Gastroesophageal sphincter (tissue), 3 donors: ENCODE measurements at regions not wholly inside any gene's neighbourhood (a gene's known extent, or its start where the extent isn't known, plus 50 kb on each side); places are given as distances from the start of the nearest gene placed in this dataset.

ENCODE experiments used
- POLR2A ChIP-seq, 2 donors: fragments of 450-650 bp; IDR thresholded peaks; one replicate each; pipeline ENCODE4 v1.6.1; 2017; ENCODE audit warnings: antibody characterized with exemption in 2 of 2, mild to moderate bottlenecking in 2 of 2, moderate library complexity in 1 of 2
- POLR2AphosphoS5 ChIP-seq: sonication (generic); formaldehyde crosslinking; IDR thresholded peaks from one replicate; pipeline ENCODE4 v1.6.1; 2017; ENCODE audit warnings: antibody characterized with exemption
- TF ChIP-seq, protein P1 (sequence below), 4 experiments: fragments of 200-600 bp in 2 of 4; fragments of 450-650 bp in 2 of 4; sonication (generic) in 1 of 4; IDR thresholded peaks; one replicate each; pipeline ENCODE4 v1.5.1; 2017 to 2019; ENCODE audit warnings: antibody characterized with exemption in 4 of 4, mild to moderate bottlenecking in 2 of 4, moderate library complexity in 2 of 4

DNA sequence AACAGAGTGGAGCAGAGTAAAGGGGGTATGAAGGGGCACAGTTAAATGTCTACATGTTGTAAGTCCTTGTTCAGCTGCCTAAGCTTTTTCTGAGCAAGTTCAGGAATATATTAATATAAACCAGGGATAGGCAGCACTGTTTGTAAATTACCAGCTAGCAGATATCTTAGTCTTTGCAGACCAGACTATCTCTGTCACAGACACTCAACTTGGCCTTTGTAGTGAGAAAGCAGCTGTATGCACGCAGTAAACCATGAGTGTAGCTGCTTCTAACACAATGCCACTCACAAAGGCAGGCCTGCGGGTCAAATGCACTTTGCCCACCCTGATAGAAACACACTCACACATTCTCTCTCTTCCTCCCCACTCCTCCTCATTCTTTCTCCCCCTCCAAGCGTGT lies 1016.9 kb downstream of the UQCRFS1 start:
- TF ChIP-seq POLR2A (IDR thresholded peaks at IDR 0.05) (no peak), POLR2AphosphoS5 (no peak)
- TF ChIP-seq, protein P1, sequence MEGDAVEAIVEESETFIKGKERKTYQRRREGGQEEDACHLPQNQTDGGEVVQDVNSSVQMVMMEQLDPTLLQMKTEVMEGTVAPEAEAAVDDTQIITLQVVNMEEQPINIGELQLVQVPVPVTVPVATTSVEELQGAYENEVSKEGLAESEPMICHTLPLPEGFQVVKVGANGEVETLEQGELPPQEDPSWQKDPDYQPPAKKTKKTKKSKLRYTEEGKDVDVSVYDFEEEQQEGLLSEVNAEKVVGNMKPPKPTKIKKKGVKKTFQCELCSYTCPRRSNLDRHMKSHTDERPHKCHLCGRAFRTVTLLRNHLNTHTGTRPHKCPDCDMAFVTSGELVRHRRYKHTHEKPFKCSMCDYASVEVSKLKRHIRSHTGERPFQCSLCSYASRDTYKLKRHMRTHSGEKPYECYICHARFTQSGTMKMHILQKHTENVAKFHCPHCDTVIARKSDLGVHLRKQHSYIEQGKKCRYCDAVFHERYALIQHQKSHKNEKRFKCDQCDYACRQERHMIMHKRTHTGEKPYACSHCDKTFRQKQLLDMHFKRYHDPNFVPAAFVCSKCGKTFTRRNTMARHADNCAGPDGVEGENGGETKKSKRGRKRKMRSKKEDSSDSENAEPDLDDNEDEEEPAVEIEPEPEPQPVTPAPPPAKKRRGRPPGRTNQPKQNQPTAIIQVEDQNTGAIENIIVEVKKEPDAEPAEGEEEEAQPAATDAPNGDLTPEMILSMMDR (IDR thresholded peaks at IDR 0.05): no peak
